GM23338 (cell line): ENCODE measurements at regions not wholly inside any gene's neighbourhood (a gene's known extent, or its start where the extent isn't known, plus 50 kb on each side); places are given as distances from the start of the nearest gene placed in this dataset.

ENCODE experiments used
- ATAC-seq: fragments of 200-7000 bp; cut with Tn5 transposase; 3 replicates; pipeline ENCODE4 v1.9.1; 2020
- DNase-seq: peaks from one replicate; pipeline ENCODE4 v3.0.0-alpha.2; 2015; ENCODE audit warnings: low spot score
- H2AFZ ChIP-seq: fragments of 200-600 bp; sonication (generic); 2 replicates; pipeline ENCODE4 v1.8.0; 2016; ENCODE audit warnings: antibody characterized with exemption, mild to moderate bottlenecking, moderate library complexity
- H3F3A ChIP-seq: fragments of 200-600 bp; sonication (generic); replicated peaks from 2 replicates; pipeline ENCODE4 v1.8.0; 2017; ENCODE audit warnings: antibody characterized with exemption, mixed run types, low read depth
- H3K27ac ChIP-seq: fragments of 200-600 bp; sonication (generic); 2 replicates; pipeline ENCODE4 v1.6.1; 2016; ENCODE audit warnings: low read depth
- H3K27me3 ChIP-seq: fragments of 200-600 bp; sonication (generic); 2 replicates; pipeline ENCODE4 v1.8.0; 2016; ENCODE audit warnings: mild to moderate bottlenecking, mixed run types, moderate library complexity; ENCODE audit not compliant: insufficient read depth
- H3K36me3 ChIP-seq: fragments of 200-600 bp; sonication (generic); 2 replicates; pipeline ENCODE4 v1.8.0; 2016; ENCODE audit warnings: mild to moderate bottlenecking; ENCODE audit not compliant: insufficient read depth
- H3K4me1 ChIP-seq: fragments of 200-600 bp; sonication (generic); 2 replicates; pipeline ENCODE4 v1.8.0; 2016; ENCODE audit warnings: mild to moderate bottlenecking, moderate library complexity; ENCODE audit not compliant: insufficient read depth
- H3K4me2 ChIP-seq: fragments of 200-600 bp; sonication (generic); 2 replicates; pipeline ENCODE4 v1.7.1; 2017; ENCODE audit warnings: mixed run types
- H3K4me3 ChIP-seq: fragments of 200-600 bp; sonication (generic); 2 replicates; pipeline ENCODE4 v1.6.1; 2016; ENCODE audit warnings: mixed run types
- H3K79me2 ChIP-seq: fragments of 200-600 bp; sonication (generic); replicated peaks from 2 replicates; pipeline ENCODE4 v1.8.0; 2017; ENCODE audit warnings: mild to moderate bottlenecking; ENCODE audit not compliant: insufficient read depth
- H3K9me2 ChIP-seq: fragments of 200-600 bp; sonication (generic); 2 replicates; pipeline ENCODE4 v1.8.0; 2017; ENCODE audit not compliant: insufficient read depth
- H4K20me1 ChIP-seq: fragments of 200-600 bp; sonication (generic); replicated peaks from 2 replicates; pipeline ENCODE4 v1.8.0; 2017; ENCODE audit warnings: mild to moderate bottlenecking; ENCODE audit not compliant: insufficient read depth
- H3K27ac Mint-ChIP-seq: 2 replicates; pipeline ENCODE4 v1.8.0; 2020; ENCODE audit warnings: inconsistent platforms, mild to moderate bottlenecking, moderate library complexity, mixed read lengths
- H3K27me3 Mint-ChIP-seq: 3 replicates; pipeline ENCODE4 v1.8.0; 2022; ENCODE audit warnings: low read depth, mild to moderate bottlenecking, moderate library complexity, mixed read lengths, inconsistent platforms; ENCODE audit not compliant: insufficient read depth, poor library complexity
- H3K36me3 Mint-ChIP-seq: 3 replicates; pipeline ENCODE4 v1.8.0; 2021; ENCODE audit warnings: low read depth, mild to moderate bottlenecking, inconsistent platforms, moderate library complexity, mixed read lengths
- H3K4me1 Mint-ChIP-seq: 3 replicates; pipeline ENCODE4 v1.8.0; 2020; ENCODE audit warnings: mild to moderate bottlenecking, inconsistent platforms, mixed read lengths
- H3K4me3 Mint-ChIP-seq: 3 replicates; pipeline ENCODE4 v1.8.0; 2021; ENCODE audit warnings: moderate library complexity, mild to moderate bottlenecking, inconsistent platforms, mixed read lengths
- H3K9me3 Mint-ChIP-seq: 3 replicates; pipeline ENCODE4 v1.8.0; 2020; ENCODE audit warnings: moderate library complexity, mild to moderate bottlenecking, inconsistent platforms, mixed read lengths
- CREB1 ChIP-seq: fragments of 250-450 bp; sonication (Bioruptor Pico); IDR thresholded peaks from 2 replicates; pipeline ENCODE4 v1.5.0; 2020; ENCODE audit warnings: low read depth, mild to moderate bottlenecking, moderate library complexity
- CTCF ChIP-seq, 2 experiments: fragments of 200-600 bp in 1 of 2; sonication (generic) in 1 of 2; conservative IDR thresholded peaks; 2 replicates each; pipeline versions ENCODE4 v1.5.1 to v1.6.1; 2016 to 2017; ENCODE audit warnings: antibody characterized with exemption in 2 of 2, low read depth in 2 of 2, mild to moderate bottlenecking in 2 of 2, moderate library complexity in 1 of 2
- ETS1 ChIP-seq: IDR thresholded peaks from 2 replicates; pipeline ENCODE4 v1.6.1; 2016; ENCODE audit warnings: antibody characterized with exemption
- EZH2 ChIP-seq: fragments of 200-600 bp; sonication (generic); IDR thresholded peaks from one replicate; pipeline ENCODE4 v1.8.0; 2017; ENCODE audit warnings: antibody characterized with exemption, mild to moderate bottlenecking, low read depth; ENCODE audit not compliant: unreplicated experiment
- EZH2phosphoT487 ChIP-seq: fragments of 200-600 bp; sonication (generic); IDR thresholded peaks from one replicate; pipeline ENCODE4 v1.8.1; 2018; ENCODE audit warnings: antibody characterized with exemption; ENCODE audit not compliant: unreplicated experiment
- JUNB ChIP-seq: IDR thresholded peaks from one replicate; pipeline ENCODE4 v1.6.1; 2016; ENCODE audit warnings: antibody characterized with exemption; ENCODE audit not compliant: unreplicated experiment
- NANOG ChIP-seq: IDR thresholded peaks from 2 replicates; pipeline ENCODE4 v1.6.1; 2016; ENCODE audit warnings: antibody characterized with exemption, borderline replicate concordance
- POLR2AphosphoS5 ChIP-seq: IDR thresholded peaks from 2 replicates; pipeline ENCODE4 v1.6.1; 2016; ENCODE audit warnings: antibody characterized with exemption, low read depth
- REST ChIP-seq: IDR thresholded peaks from one replicate; pipeline ENCODE4 v1.6.1; 2018; ENCODE audit warnings: antibody characterized with exemption; ENCODE audit not compliant: unreplicated experiment
- STAT1 ChIP-seq: IDR thresholded peaks from one replicate; pipeline ENCODE4 v1.6.1; 2016; ENCODE audit warnings: antibody characterized with exemption; ENCODE audit not compliant: unreplicated experiment
- ZNF114 ChIP-seq: fragments of 250-450 bp; sonication (Bioruptor Pico); IDR thresholded peaks from 2 replicates; pipeline ENCODE4 v1.5.0; 2020; ENCODE audit warnings: mild to moderate bottlenecking, moderate library complexity
- ZNF331 ChIP-seq: fragments of 250-450 bp; sonication (Bioruptor Pico); IDR thresholded peaks from 2 replicates; pipeline ENCODE4 v1.5.0; 2020; ENCODE audit warnings: low read depth, mild to moderate bottlenecking, moderate library complexity
- ZNF462 ChIP-seq: fragments of 250-450 bp; sonication (Bioruptor Pico); IDR thresholded peaks from 2 replicates; pipeline ENCODE4 v1.5.0; 2020; ENCODE audit warnings: mild to moderate bottlenecking, moderate library complexity

GRCh38 chr14:26187996-26188620 lies 409.7 kb downstream of the NOVA1 start:
- no peaks in the 10 kb centered on the region for H3K9me3 Mint-ChIP-seq
- no peak overlapping the region for H3K4me3 Mint-ChIP-seq
- TF ChIP-seq ZNF114 (CRISPR knock-in tag) (no peak), POLR2AphosphoS5 (no peak), STAT1 (no peak), JUNB (no peak), REST (no peak), EZH2 (no peak), CTCF (conservative IDR thresholded peaks at IDR 0.05; ENCODE audit: low read depth in 2 of 2) (no peak), CREB1 (CRISPR knock-in tag) (no peak), ZNF331 (CRISPR knock-in tag) (no peak), ETS1 (no peak), NANOG (no peak), EZH2phosphoT487 (no peak), ZNF462 (CRISPR knock-in tag) (no peak)
- Histone ChIP-seq H3K27me3 (no peaks in the 10 kb centered on the region), H3K36me3 (no peaks in the 10 kb centered on the region), H4K20me1 (0 out of 2 replicates have a peak, but pooled peaks cover 3% of the 10 kb centered on the region), H3K79me2 (no peaks in the 10 kb centered on the region), H2AFZ (peak overlapping the region; percentile 19; the same call in 1 of the 2 replicates), H3K4me2 (no peak overlapping the region), H3K27ac (no peak overlapping the region), H3K4me3 (no peak overlapping the region), H3F3A (no peaks in the 10 kb centered on the region), H3K4me1 (no peaks in the 10 kb centered on the region), H3K9me2 (no peaks in the 10 kb centered on the region)
- DNase-seq (no peak), ATAC-seq (no peak)
- peaks cover under 1% of the 10 kb centered on the region for H3K27me3 Mint-ChIP-seq
- H3K4me1 Mint-ChIP-seq: no peaks in the 10 kb centered on the region
- H3K36me3 Mint-ChIP-seq: no peaks in the 10 kb centered on the region
- H3K27ac Mint-ChIP-seq: no peak overlapping the region
